ENCODE measurements at regions not wholly inside any gene's neighbourhood (a gene's known extent, or its start where the extent isn't known, plus 50 kb on each side); places are given as distances from the start of the nearest gene placed in this dataset.

DNA sequence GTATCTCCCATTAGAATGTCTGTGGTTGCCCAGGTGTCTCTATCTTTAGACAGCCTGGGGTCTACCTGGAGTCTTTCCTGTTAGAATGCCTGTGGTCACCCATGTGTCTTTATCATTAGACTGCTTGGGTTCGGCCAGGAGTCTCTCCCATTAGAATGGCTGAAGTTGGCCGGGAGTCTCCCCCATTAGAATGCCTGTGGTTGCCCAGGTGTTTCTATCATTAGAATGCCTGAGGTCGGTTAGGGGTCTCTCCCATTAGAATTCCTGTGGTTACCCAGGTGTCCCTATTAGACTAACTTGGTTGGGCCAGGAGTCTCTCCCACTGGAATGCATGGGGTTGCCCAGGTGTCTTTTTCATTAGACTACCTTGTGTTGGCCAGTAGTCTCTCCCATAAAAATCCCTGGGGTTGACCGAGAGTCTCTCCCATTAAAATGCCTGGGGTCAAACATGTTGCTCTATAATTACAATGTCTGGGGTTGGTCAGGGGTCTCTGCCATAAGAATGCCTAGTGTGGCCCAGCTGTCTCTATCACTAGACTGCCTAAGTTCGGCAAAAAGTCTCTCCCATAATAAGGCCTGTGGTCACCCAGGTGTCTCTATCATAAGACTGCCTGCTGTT is 1448.7 kb downstream of the UQCRFS1 start (continued):
- TF ChIP-seq, protein P1, sequence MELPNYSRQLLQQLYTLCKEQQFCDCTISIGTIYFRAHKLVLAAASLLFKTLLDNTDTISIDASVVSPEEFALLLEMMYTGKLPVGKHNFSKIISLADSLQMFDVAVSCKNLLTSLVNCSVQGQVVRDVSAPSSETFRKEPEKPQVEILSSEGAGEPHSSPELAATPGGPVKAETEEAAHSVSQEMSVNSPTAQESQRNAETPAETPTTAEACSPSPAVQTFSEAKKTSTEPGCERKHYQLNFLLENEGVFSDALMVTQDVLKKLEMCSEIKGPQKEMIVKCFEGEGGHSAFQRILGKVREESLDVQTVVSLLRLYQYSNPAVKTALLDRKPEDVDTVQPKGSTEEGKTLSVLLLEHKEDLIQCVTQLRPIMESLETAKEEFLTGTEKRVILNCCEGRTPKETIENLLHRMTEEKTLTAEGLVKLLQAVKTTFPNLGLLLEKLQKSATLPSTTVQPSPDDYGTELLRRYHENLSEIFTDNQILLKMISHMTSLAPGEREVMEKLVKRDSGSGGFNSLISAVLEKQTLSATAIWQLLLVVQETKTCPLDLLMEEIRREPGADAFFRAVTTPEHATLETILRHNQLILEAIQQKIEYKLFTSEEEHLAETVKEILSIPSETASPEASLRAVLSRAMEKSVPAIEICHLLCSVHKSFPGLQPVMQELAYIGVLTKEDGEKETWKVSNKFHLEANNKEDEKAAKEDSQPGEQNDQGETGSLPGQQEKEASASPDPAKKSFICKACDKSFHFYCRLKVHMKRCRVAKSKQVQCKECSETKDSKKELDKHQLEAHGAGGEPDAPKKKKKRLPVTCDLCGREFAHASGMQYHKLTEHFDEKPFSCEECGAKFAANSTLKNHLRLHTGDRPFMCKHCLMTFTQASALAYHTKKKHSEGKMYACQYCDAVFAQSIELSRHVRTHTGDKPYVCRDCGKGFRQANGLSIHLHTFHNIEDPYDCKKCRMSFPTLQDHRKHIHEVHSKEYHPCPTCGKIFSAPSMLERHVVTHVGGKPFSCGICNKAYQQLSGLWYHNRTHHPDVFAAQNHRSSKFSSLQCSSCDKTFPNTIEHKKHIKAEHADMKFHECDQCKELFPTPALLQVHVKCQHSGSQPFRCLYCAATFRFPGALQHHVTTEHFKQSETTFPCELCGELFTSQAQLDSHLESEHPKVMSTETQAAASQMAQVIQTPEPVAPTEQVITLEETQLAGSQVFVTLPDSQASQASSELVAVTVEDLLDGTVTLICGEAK (IDR thresholded peaks at IDR 0.05; ENCODE audit: borderline replicate concordance): no peak
- no peak for TF ChIP-seq PML (IDR thresholded peaks at IDR 0.05; ENCODE audit: low read length)
- no peak for TF ChIP-seq ZNF217 (IDR thresholded peaks at IDR 0.05)

DNA sequence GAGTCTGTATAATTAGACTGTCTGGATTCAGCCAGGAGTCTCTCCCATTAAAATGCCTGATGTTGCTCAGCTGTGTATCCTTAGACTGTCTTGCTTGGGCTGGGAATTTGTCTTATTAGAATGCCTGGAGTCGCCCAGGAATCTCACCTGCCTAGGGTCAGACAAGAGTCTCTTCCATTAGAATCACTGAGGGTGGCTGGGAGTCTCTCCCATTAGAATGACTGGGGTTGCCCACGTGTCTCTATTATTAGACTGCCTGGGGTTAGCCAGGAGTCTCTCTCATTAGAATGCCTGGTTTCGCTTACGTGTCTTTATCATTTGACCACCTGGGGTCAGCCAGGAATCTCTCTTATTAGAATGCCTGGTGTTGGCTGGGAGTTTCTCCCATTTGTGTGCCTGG is 1450.0 kb downstream of the UQCRFS1 start:
- in situ Hi-C loops (cut with MboI): no loop called here
- WGBS (ENCODE audit: insufficient coverage, insufficient replicate concordance, low lambda C conversion rate, missing lambda C conversion rate): 26% methylated on average over 4 of the region's 4 CpGs
- H3K4me1 ChIP-seq (ENCODE audit: control insufficient read depth, insufficient read depth, low read length): no peaks in the 10 kb centered on the region
- no peak for TF ChIP-seq ZNF274 (IDR thresholded peaks at IDR 0.05; ENCODE audit: insufficient read depth, insufficient read length)
- no peak for TF ChIP-seq RBBP5 (conservative IDR thresholded peaks at IDR 0.05)
- TF ChIP-seq SRF (IDR thresholded peaks at IDR 0.05; ENCODE audit: low read depth in 2 of 2, low read length in 2 of 2): no peak
- no peak for TF ChIP-seq MEF2B (IDR thresholded peaks at IDR 0.05; ENCODE audit: partially characterized antibody, poor library complexity, severe bottlenecking)
- TF ChIP-seq ESRRA (IDR thresholded peaks at IDR 0.05; ENCODE audit: low read length): no peak
- no peak for TF ChIP-seq ZSCAN29 (IDR thresholded peaks at IDR 0.05)
- TF ChIP-seq, protein P2, sequence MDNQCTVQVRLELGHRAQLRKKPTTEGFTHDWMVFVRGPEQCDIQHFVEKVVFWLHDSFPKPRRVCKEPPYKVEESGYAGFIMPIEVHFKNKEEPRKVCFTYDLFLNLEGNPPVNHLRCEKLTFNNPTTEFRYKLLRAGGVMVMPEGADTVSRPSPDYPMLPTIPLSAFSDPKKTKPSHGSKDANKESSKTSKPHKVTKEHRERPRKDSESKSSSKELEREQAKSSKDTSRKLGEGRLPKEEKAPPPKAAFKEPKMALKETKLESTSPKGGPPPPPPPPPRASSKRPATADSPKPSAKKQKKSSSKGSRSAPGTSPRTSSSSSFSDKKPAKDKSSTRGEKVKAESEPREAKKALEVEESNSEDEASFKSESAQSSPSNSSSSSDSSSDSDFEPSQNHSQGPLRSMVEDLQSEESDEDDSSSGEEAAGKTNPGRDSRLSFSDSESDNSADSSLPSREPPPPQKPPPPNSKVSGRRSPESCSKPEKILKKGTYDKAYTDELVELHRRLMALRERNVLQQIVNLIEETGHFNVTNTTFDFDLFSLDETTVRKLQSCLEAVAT (IDR thresholded peaks at IDR 0.05): no peak
- TF ChIP-seq BHLHE40 (IDR thresholded peaks at IDR 0.05; ENCODE audit: borderline replicate concordance in 1 of 2, low read depth in 2 of 2, low read length in 1 of 2): no peak
- TF ChIP-seq HDGF (IDR thresholded peaks at IDR 0.05): no peak
- TF ChIP-seq IKZF1 (conservative IDR thresholded peaks at IDR 0.05): no peak
- TF ChIP-seq GABPA (IDR thresholded peaks at IDR 0.05; ENCODE audit: low read depth): no peak
- TF ChIP-seq ZBED1 (IDR thresholded peaks at IDR 0.05; ENCODE audit: borderline replicate concordance): no peak
- no peak for TF ChIP-seq NR2F1 (conservative IDR thresholded peaks at IDR 0.05)
- TF ChIP-seq, protein P3, sequence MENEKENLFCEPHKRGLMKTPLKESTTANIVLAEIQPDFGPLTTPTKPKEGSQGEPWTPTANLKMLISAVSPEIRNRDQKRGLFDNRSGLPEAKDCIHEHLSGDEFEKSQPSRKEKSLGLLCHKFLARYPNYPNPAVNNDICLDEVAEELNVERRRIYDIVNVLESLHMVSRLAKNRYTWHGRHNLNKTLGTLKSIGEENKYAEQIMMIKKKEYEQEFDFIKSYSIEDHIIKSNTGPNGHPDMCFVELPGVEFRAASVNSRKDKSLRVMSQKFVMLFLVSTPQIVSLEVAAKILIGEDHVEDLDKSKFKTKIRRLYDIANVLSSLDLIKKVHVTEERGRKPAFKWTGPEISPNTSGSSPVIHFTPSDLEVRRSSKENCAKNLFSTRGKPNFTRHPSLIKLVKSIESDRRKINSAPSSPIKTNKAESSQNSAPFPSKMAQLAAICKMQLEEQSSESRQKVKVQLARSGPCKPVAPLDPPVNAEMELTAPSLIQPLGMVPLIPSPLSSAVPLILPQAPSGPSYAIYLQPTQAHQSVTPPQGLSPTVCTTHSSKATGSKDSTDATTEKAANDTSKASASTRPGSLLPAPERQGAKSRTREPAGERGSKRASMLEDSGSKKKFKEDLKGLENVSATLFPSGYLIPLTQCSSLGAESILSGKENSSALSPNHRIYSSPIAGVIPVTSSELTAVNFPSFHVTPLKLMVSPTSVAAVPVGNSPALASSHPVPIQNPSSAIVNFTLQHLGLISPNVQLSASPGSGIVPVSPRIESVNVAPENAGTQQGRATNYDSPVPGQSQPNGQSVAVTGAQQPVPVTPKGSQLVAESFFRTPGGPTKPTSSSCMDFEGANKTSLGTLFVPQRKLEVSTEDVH (IDR thresholded peaks at IDR 0.05; ENCODE audit: low read depth, partially characterized antibody): no peak

More for the DNA sequence above, 1450.0 kb downstream of the UQCRFS1 start:
- FAIRE-seq (no peak), DNase-seq (ENCODE audit: low read depth, low spot score) (no peak), ATAC-seq (no peak)
- CTCF ChIA-PET: no interaction called here
- no TSS peak for BruUV-seq (replicated peaks)
- intact Hi-C loops (cut with micrococcal nuclease; ENCODE audit: unreplicated experiment): no loop called here
- RAD21 ChIA-PET (ENCODE audit: unreplicated experiment): no interaction called here
- Histone ChIP-seq H4K20me1 (ENCODE audit: control insufficient read depth, insufficient read depth) (no peaks in the 10 kb centered on the region), H3K79me2 (ENCODE audit: control insufficient read depth, insufficient read depth, low read length) (no peaks in the 10 kb centered on the region), H3K9me3 (replicated peaks; ENCODE audit: control insufficient read depth, insufficient read depth, low read length) (no peaks in the 10 kb centered on the region; the same call in 2 of the 3 replicates), H3K36me3 (ENCODE audit: control insufficient read depth in 2 of 2, insufficient read depth in 2 of 2, low read length in 1 of 2) (no peaks in the 10 kb centered on the region), H2AFZ (ENCODE audit: control insufficient read depth, low read depth, low read length) (no peak overlapping the region), H3K27ac (ENCODE audit: control insufficient read depth, insufficient read depth) (no peak overlapping the region), H3K4me2 (ENCODE audit: control insufficient read depth, insufficient read depth) (no peak overlapping the region), H3K27me3 (replicated peaks in 1 of 2; ENCODE audit: control insufficient read depth in 2 of 2, insufficient read depth in 2 of 2, low read length in 1 of 2) (no peaks in the 10 kb centered on the region), H3K4me3 (no peak overlapping the region), H3K9ac (ENCODE audit: control insufficient read depth, insufficient read depth, low read length) (no peak overlapping the region)
- SMC1A ChIA-PET (ENCODE audit: uncharacterized antibody, unreplicated experiment): no interaction called here
- POLR2A ChIA-PET: no interaction called here
